ENCODE measurements at regions not wholly inside any gene's neighbourhood (a gene's known extent, or its start where the extent isn't known, plus 50 kb on each side); places are given as distances from the start of the nearest gene placed in this dataset.
"Not testable (repeated sequence)": the region's sequence is repeated elsewhere in the genome, so short reads cannot be mapped to it uniquely, and the experiment has no call there.

DNA sequence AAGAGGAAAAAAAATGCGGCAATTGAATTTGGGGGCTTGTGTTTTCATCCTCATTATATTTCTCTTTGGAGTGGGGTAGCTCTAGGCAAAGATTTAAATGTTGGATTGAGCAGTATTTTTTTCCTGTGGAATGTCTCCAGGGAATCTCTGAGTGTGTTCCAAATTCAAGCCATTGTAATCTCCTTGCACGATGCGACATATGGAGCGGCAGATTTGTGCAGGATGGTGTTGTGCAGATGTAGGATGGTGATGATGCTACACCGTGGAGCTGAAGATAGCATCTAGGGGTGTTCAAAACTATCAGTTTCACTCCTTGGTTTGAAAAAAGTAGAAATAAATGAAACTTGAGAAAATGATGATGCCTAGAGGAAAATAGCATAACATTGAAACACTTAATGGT is 777.5 kb upstream of the EPHA7 start:
- peak in 1 of 2 donors; percentile 10 for DNase-seq

DNA sequence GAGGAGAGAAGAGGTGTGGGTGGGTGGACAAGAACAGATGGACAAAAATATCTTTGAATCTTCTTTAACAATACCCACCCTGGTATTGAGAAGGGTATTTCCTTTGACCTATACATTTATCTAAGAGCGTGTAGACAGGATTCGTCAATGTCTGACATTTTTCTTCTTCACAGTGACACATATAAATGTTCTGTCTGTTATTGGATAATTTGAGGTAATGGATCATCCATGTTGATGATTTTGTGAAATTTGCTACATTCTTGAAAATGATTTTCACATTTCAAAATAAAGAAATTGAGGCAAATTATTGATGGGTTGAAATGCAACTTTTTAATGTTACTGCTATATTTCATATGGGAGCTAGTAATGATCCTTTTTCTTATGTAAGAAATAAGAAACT is 770.7 kb upstream of the EPHA7 start:
- no peak for DNase-seq

DNA sequence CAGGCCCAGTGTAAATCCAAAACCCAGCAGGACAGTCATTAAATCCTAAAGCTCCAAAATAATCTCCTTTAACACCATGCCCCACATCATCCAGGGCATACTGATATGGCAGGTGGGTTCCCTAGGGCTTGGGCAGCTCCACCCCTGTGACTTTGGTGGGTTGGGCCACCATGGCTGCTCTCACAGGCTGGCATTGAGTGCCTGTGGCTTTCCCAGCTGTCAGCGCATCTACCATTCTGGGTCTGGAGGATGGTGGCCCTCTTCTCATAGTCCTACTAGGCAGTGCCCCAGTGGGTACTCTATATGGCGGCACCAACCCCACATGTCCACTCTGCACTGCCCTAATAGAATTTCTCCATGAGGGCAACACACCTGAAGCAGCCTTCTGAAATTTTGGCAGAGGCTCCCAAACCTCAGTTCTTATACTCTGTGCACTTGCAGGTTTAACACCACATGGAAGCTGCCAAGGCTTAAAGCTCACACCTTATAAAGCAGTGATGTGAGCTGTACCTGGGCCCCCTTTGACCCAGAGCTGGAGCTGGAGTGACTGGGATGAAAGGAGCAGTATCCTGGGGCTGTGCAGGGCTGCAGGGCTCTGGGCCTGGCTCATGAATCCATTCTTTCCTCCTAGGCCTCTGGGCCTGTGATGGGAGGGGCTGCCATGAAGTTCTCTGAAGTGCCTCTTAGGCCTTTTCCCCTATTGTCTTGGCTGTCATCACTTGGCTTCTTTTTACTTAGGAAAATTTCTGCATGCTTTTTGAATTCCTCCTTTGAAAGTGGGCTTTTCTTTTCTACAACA is 765.5 kb upstream of the EPHA7 start:
- no peak for DNase-seq

DNA sequence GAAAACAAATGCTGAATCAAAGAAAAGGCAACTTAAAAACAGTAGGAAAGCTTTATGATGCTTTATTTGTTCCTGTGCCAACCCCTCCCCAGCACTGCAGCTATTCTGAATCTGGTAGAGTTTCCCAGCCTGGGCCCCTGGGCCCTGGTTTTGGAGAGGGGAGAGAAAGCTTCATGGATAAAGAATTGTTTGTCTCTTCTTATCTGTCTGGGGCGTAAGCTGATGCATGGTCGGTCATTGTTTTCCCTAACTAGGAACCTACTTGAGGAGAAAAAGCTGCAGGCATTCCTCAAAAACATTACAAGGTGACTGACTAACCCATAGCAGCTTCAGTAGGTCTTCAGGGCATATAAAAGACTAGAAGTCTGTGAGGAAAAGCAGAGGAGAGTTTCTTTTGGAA is 758.1 kb upstream of the EPHA7 start:
- no peak for DNase-seq

DNA sequence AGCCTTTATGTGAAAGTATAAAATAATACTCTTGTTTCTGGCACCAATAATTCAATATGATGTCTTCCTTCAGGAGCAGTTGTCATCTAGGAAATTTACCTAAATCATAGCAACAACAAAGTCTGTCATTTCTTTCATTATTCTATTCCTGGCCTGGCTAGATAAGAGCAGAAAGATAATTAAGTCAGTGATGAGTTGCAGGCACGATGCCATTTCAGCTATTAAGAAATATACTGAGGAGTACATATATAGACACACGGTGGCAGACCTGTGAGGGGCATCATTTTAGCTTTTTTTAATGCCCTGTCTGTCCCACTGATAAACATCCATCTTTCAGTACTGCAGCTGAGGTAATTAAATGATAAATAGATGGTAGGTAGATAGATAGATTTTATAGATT is 756.1 kb upstream of the EPHA7 start:
- no peak for DNase-seq

DNA sequence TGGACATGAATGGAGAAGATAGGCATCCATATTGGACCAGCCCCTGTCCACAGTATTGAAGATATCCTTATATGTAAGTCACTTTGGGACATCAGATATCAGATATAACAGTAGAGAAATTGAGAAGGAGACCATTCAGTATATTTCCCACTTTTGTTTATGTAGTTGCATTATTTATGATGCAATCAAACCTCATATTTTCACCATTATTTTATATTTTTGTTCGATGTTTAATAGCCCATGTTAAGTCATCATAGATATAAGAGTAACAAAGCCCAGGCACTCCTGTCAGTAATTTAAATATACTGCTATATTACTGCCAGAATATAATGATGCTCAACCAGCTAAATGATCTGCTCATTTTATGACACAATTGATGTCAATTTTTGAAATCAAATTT is 744.5 kb upstream of the EPHA7 start:
- no peak for DNase-seq

DNA sequence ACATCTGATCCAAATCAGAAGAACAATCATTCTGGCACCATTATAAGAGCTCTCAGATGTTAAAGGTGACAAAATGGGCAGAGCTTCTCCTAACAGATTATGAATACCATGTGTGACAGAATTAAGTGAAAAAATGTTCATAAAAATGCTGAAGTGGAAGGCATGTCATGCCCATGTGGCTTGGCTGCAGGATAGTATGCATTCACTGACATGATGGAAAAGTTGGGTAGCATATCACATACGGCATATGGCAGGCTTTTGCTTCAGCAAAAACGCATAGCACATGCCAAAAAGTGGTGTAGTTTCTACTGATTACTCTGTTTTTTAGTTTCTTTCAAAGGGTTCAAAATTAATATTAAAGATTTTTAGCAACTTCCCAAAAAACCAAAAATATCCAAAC is 731.5 kb upstream of the EPHA7 start:
- DNase-seq: no peak

DNA sequence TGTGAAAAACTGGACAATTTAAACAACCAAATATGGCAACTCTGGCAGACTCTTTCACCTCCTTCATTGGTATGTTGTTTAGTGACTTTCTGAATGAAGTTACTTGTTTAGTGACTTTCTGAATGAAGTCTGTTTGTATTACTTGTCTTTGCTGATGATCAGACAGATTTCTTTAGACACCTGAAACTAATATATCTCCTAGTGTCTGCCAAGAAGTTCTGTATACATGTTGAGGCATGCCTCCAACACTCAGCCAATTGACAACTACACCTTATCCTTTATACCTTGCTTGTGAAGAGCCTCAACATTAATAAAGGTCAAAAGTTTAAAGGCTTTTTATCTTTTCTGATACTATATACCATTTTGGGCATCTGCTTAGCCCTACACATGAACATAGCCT is 725.4 kb upstream of the EPHA7 start:
- DNase-seq: no peak

DNA sequence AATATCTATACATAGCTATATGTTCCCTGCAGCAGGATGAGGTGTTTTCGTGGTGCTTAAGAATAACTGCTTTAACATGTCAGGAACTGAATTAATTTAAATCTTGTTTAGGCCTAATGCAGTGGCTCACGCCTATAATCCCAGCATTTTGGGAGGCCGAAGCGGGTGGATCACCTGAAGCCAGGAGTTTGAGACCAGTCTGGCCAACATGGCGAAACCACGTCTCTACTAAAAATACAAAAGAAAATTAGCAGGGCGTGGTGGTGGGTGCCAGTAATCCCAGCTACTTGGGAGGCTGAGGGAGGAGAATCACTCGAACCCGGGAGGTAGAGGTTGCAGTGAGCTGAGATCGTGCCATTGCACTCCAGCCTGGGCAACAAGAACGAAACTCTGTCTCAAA is 717.8 kb upstream of the EPHA7 start:
- DNase-seq: not testable (repeated sequence)

DNA sequence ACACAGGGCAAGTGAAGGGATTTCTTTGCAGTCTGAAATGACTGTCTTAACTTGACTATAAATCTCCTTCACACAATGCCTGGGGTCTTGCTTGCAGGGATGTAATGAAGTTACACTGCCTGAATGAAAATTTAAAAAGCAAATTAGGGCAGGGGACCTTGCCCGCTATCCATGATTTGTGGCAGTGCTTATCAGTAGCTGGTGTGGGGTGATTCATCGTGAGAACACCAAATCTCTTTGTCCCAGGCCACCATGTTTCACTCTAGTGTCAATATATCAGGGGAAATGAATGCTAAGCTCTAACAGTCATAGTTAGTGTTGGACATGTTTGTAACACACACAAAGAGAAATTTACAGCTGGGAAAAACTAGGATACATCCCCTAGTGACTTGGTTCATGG is 713.7 kb upstream of the EPHA7 start:
- DNase-seq: no peak

DNA sequence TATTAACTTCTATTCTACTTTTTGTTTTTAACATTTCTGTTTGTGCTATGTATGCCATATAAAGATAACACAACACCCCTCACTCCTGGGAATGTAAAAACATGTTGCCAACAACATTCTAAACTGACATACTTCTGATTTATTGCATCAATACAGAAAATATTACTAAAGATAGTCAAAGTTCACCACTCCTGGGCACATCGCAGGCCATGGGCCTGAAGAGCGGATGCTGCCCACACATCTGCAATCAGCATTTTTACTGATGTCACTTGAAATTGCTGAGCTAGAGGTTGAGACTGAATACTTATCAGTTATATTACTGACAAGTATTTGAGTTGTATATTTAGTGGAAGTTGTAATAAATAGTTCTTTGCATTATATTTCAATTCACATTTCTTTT is 711.9 kb upstream of the EPHA7 start:
- DNase-seq: no peak

DNA sequence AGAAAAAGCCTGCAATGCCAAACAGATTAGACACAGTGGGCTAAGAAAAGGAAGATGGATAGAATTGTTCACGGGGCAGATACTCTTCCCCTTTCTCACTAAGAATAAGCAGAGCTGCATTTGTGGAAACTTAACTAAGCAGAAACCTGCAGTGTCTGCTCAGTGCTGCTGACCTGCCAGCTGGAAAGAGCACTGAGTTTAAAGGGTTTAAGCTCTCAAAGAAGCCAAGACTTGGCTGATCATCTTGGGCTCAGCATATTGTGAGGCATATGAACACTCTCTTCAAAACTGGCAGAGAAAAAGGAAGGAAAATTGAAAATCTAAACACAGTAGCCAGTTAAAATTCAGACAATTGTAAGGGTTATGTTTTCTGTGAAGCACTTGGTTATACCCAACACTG is 711.1 kb upstream of the EPHA7 start:
- peak in 1 of 2 donors; percentile 25 for DNase-seq

DNA sequence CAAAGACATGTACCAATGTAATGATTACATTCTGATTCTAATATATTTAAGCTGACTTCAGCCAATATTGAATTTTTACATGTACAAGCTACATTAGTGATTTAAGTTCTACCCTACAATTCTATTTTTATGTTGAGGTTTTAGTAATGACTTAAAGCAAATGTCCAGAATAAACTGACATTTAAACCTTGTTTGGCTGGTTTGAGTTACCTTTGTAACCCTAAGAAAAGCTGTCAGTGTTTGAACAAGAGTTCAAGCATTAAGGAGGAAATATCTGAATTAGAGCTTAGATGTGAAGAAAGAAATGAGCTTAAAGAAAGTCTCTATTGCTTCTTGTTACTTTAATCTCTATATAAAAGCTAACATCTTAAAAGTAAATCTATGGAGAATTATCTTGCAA is 710.6 kb upstream of the EPHA7 start:
- DNase-seq: no peak

DNA sequence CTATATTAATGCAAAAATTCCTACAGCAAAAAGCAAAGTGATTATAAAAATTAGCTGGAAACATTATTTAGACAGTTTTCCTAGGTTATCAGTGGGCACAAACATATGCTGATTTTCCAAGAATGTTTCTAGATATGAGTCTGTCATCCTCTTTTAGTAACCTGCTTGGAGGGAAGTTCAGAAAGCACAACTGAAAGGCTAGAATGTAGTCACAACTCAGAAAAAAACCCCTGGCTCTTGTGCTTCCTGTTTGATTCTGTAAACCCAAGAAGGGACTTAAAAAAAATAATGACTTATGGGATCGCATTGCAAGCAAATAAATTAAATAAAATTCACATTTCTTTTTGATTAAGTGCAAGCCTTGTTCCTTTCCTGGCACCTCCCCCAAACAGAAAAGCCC is 708.4 kb upstream of the EPHA7 start:
- DNase-seq: no peak

DNA sequence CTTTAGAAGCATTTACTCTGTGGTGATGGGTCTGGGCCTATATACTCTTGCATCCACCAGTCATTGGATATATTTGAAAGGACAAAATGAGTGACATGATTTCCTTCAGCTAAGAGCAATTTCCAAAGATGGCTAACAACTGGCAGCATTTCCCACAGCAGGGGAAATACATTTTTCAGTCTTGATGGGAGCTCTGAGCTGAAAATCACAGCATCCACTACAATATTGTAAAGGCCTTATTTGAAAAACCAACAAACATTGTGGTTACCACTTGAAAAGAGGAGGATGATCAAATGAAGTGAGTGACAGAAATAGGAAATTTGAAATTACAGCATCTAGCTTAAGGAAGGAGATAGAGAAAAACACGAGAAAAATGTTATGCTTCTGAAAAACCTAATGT is 705.0 kb upstream of the EPHA7 start:
- DNase-seq: no peak

DNA sequence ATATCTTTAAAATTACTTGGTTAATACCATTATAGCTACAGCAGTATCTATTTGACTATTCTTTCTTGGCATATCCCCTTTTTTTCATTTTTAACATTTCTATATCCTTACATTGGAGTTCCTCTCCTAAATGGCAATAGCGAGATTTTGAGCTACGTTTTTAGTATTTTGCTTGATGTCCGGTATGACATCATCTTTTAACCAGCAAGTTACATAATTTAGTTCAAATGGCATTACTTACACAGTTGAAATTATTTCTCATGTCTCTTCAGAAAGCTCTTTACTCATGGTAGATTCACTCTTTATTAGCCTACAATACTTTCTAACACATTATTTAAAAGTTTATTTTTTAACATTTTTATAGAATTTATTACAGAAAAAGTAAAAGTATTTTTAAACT is 701.7 kb upstream of the EPHA7 start:
- DNase-seq: no peak

DNA sequence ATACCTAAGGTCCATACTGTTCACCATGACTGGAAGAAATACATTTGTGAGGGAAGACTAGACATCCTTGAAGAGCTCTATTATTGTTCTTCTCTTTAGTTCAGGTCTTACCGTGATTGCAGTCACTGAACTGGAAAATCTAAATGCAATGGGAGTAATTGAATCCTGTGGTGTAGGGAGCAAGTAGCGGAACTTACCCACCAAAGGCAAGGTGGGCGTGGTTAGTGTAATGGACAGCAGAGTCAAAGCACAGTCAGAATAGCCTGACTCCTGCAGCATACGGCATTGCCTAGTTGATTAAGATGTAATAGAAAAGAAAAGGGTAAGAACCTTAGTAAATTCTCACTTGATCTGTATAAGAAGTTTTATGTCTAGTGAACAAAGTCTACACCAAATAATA is 679.7 kb upstream of the EPHA7 start:
- no peak for DNase-seq

DNA sequence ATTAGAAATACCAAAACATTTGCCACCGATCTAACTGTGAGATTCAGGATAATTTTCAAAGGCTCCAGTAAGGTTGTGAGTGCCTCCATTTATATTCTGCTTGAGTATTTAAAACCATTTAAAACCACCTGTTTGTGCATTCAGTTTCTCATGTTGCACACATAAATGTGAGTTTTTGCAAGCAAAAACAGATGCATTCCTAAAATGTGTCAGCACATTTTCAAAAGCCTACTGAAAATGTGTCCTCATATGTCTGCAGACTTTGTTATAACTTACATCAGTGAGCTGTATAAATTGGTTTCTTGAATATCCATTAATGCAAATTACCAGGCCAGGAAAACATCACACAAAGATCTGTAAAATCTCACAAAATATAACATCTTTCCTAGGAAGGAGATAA is 676.6 kb upstream of the EPHA7 start:
- no peak for DNase-seq

DNA sequence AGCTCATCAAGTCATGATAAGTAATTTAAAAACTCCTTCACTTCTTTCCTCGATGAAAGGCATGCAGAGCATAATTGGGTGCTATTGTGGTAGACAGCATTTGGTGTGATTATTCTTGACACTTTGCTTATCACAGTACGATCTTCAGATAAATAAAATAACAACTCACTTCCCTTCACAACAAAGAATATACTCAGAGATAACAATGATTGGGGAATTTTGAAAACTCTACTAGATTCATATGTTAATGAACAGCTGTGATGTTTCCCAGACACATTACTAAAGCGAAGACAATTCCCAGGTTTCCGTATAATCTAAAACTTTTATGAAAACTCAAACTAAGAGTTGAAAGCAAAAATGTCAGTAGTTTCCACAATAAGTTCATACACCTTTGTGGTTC is 670.6 kb upstream of the EPHA7 start:
- DNase-seq: no peak

DNA sequence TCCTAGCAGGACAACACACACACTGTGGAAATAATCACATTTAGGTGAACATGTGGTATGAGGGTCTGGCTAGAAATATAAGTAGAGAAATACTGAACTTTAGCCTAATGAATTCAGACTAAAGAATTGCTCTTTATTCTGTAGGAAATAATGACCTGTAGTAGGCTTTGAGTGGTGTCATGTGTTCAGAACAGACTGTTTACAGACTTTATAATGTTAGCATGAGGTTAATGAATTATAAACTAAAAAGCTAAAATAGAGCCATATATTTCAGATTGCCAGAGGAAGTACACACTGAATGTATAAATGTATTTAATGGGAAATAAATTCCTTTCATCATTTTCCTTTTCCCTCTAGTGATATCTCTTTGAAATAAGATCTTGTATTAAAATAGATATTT is 669.5 kb upstream of the EPHA7 start:
- no peak for DNase-seq

DNA sequence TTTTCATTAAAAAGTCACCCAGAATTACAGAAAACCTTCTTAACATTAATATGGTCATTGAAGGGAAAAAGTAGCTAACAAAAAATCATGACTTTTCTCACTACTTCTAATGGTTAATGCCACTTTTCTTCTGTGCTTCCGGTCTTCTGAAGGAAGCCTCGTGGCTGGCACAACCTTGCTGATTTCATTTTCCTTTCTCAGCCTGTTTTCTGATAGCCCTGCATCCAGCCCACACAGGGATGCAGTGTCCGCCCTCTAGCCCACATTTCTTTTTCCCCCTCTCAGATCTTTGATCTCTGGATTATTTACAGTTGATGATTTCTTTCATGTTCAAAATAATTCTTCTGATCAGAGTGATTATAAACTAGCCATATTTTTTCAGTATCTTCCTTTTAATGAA is 655.4 kb upstream of the EPHA7 start:
- DNase-seq: no peak

DNA sequence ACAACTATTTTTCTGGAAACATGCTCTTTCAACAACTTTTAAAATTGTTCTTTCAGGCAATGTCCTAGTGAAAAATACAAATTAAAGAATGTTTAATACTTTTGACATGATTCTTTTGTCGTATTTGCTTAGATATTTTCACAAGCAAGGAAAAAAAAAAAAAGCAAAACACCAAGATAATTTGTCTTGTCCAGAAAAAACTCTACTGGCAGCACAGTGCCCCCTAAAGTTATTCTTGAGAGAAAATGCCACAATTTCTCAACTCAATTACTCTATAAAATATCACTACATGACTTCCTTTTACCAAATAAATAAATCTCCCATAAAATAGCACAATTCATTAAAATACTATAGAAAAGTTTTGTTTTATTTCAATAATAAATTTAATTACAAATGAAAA is 652.5 kb upstream of the EPHA7 start:
- no peak for DNase-seq

DNA sequence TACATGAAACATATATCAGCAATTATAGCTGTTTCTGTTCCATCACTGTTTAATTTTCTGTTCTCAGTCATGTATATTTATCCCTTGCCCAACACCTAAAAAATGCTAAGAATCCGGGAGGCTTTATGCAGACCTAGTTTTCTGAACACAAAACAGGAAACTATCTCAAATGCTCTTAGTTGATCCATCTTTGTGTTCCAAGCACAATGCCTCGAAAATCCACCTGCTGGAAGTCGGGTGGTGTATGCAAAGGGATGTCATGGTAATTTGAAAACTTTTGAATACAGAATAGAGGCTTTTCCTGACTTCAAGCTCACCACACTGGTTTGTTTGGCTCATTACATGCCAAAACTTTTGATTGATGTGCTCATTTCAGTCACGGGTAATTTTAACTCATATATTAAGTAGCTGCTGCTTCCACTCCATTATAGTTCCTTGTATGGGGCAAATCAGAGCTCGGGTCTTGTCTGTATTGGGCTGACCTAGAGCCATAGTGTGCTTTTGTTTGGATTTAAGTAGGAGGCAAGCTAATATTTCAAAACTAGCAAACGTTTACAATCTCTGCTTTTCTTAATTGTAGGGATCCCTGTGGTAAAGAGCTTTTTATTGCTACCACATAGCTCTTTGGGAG is 646.5 kb upstream of the EPHA7 start:
- DNase-seq: no peak

DNA sequence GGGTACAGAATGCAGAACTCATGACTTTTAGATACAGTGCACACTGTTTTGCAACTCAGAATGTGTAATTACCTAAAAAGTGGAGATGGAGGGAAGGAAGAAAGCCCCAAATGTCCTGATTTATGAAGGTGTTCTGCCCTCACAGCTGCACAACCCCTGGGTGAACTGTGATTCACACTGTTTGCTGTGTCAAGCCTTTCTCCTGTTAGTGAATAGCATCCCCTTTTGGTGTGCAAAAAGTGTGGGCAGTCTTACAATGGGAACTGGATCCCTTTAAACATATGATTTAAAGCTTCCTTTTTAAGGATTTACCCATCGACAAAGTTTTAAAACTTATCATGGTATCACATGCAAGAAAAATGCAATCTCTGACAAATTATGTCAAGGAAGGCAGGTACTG is 633.4 kb upstream of the EPHA7 start:
- no peak for DNase-seq

DNA sequence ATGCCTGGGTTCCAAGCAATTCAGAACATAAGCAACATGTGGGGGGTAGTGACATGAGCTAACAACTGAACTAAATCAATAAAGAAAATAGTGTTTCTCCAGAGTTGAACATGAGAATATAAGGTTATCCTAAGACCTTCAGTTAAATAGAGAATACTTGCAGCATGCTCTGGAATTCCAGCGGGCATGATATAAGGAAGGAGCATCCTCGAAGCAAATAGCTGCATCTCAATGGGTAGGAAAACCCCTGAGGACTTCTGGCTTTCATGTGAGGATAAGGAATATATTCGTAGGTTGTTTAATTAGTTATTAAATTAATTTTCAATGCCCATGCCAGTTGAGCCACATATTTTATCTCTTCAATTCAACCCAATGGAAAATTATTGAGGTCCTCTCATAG is 631.2 kb upstream of the EPHA7 start:
- DNase-seq: no peak

All from hippocampal formation (tissue), 2 donors.